ENCODE measurements at regions not wholly inside any gene's neighbourhood (a gene's known extent, or its start where the extent isn't known, plus 50 kb on each side); places are given as distances from the start of the nearest gene placed in this dataset.

DNA sequence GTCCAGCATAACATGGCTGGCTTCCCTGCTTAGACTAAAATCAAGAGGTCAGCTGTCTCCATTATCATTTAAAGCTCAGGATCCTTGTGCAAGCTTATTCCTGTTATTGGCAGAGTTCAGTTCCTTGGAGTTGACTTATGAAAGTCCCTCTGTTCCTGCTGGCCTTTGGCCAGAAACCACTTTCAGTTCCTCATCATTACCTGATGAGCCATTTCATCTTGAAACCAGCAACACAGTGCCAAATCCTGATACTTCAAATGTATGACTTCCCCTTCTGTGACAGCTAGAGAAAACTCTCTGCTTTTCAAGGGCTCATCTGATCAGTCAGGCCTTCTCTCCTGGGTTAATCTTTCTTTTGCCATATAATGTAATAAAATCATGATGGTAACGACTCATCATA, 110.6 kb upstream of the FSTL5 start (continued):
- no peak for TF ChIP-seq NFYA (IDR thresholded peaks at IDR 0.05; ENCODE audit: borderline replicate concordance, low read depth, low read length)
- peak; percentile 91 for TF ChIP-seq BCL11A (IDR thresholded peaks at IDR 0.05; ENCODE audit: low read depth, low read length)
- no peak for TF ChIP-seq CHD2 (IDR thresholded peaks at IDR 0.05; ENCODE audit: borderline replicate concordance, low read depth, low read length)
- TF ChIP-seq CEBPB (IDR thresholded peaks at IDR 0.05; ENCODE audit: borderline replicate concordance in 1 of 2, low read depth in 2 of 2, low read length in 2 of 2) = no peak
- TF ChIP-seq, protein P1, sequence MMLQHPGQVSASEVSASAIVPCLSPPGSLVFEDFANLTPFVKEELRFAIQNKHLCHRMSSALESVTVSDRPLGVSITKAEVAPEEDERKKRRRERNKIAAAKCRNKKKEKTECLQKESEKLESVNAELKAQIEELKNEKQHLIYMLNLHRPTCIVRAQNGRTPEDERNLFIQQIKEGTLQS (IDR thresholded peaks at IDR 0.05; ENCODE audit: borderline replicate concordance, extremely low read depth, low read depth, low read length) = no peak
- TF ChIP-seq SRF (IDR thresholded peaks at IDR 0.05; ENCODE audit: low read depth in 2 of 2, low read length in 2 of 2) = no peak
- no peak for TF ChIP-seq USF2 (IDR thresholded peaks at IDR 0.05; ENCODE audit: borderline replicate concordance, low read depth, low read length)
- TF ChIP-seq IRF4 (IDR thresholded peaks at IDR 0.05; ENCODE audit: low read depth, low read length) = peak; percentile 82; the same call in 1 of the 2 replicates
- TF ChIP-seq STAT1 (conservative IDR thresholded peaks at IDR 0.05) = no peak
- no peak for TF ChIP-seq ZNF592 (IDR thresholded peaks at IDR 0.05)
- TF ChIP-seq SIN3A (IDR thresholded peaks at IDR 0.05; ENCODE audit: low read depth, low read length) = no peak
- TF ChIP-seq POLR2AphosphoS5 (IDR thresholded peaks at IDR 0.05; ENCODE audit: low read length) = no peak
- no peak for TF ChIP-seq CBX3 (IDR thresholded peaks at IDR 0.05; ENCODE audit: borderline replicate concordance, low read depth)
- TF ChIP-seq ETV6 (conservative IDR thresholded peaks at IDR 0.05 in 1 of 2, IDR thresholded peaks at IDR 0.05 in 1 of 2; ENCODE audit: borderline replicate concordance in 1 of 2, low read depth in 1 of 2) = no peak
- no peak for TF ChIP-seq STAT3 (IDR thresholded peaks at IDR 0.05; ENCODE audit: low read depth, low read length)
- TF ChIP-seq, protein P2, sequence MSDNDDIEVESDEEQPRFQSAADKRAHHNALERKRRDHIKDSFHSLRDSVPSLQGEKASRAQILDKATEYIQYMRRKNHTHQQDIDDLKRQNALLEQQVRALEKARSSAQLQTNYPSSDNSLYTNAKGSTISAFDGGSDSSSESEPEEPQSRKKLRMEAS (IDR thresholded peaks at IDR 0.05; ENCODE audit: low read depth, low read length) = no peak
- 0 out of 2 replicates have a peak, but pooled peaks have one; percentile 38 for TF ChIP-seq EED (IDR thresholded peaks at IDR 0.05; ENCODE audit: low read depth)
- no peak for TF ChIP-seq NBN (IDR thresholded peaks at IDR 0.05)
- no peak for TF ChIP-seq EGR1 (IDR thresholded peaks at IDR 0.05; ENCODE audit: borderline replicate concordance in 1 of 2, low read depth in 2 of 2, low read length in 2 of 2)
- TF ChIP-seq CTCF (IDR thresholded peaks at IDR 0.05 in 2 of 3, conservative IDR thresholded peaks at IDR 0.05 in 1 of 3; ENCODE audit: control insufficient read depth in 2 of 3, extremely low read depth in 1 of 3, insufficient read depth in 1 of 3, low read depth in 3 of 3, low read length in 3 of 3) = no peak
- no peak for TF ChIP-seq JUND (IDR thresholded peaks at IDR 0.05; ENCODE audit: low read depth, low read length)
- TF ChIP-seq, protein P3, sequence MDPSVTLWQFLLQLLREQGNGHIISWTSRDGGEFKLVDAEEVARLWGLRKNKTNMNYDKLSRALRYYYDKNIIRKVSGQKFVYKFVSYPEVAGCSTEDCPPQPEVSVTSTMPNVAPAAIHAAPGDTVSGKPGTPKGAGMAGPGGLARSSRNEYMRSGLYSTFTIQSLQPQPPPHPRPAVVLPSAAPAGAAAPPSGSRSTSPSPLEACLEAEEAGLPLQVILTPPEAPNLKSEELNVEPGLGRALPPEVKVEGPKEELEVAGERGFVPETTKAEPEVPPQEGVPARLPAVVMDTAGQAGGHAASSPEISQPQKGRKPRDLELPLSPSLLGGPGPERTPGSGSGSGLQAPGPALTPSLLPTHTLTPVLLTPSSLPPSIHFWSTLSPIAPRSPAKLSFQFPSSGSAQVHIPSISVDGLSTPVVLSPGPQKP (IDR thresholded peaks at IDR 0.05; ENCODE audit: low read depth, low read length) = no peak
- TF ChIP-seq HDGF (IDR thresholded peaks at IDR 0.05) = no peak
- TF ChIP-seq HDAC2 (IDR thresholded peaks at IDR 0.05) = no peak

Data from GM12878 (cell line).